CD14-positive monocyte (primary cell): ENCODE measurements at regions not wholly inside any gene's neighbourhood (a gene's known extent, or its start where the extent isn't known, plus 50 kb on each side); places are given as distances from the start of the nearest gene placed in this dataset.
A peak's percentile ranks its signal among the peaks of the same experiment; 100 is the strongest.
"Not testable (repeated sequence)": the region's sequence is repeated elsewhere in the genome, so short reads cannot be mapped to it uniquely, and the experiment has no call there.

ENCODE experiments used
- DNase-seq, 3 donors: peaks; one replicate each; pipeline ENCODE4 v3.0.0-alpha.2; 2011 to 2022
- H2AFZ ChIP-seq: 2 replicates; pipeline ENCODE4 v1.6.0; 2012; ENCODE audit warnings: mild to moderate bottlenecking, low read depth, low read length, inconsistent platforms; ENCODE audit not compliant: insufficient read depth, poor library complexity, severe bottlenecking
- H3K27ac ChIP-seq, 2 donors: 1 replicate in 1 of 2; 2 replicates in 1 of 2; pipeline ENCODE4 v1.5.1; 2012 to 2013; ENCODE audit warnings: low read length in 2 of 2, control low read depth in 1 of 2, inconsistent platforms in 1 of 2, low read depth in 1 of 2, mild to moderate bottlenecking in 1 of 2
- H3K27me3 ChIP-seq, 2 donors: one replicate each; pipeline versions ENCODE4 v1.6.0 to v1.6.1; 2011 to 2013; ENCODE audit warnings: low read length in 2 of 2; ENCODE audit not compliant: control insufficient read depth in 2 of 2, insufficient read depth in 2 of 2
- H3K36me3 ChIP-seq, 2 donors: replicated peaks in 1 of 2; 1 replicate in 1 of 2; 2 replicates in 1 of 2; pipeline versions ENCODE4 v1.5.1 to v1.6.1; 2012 to 2013; ENCODE audit warnings: low read length in 2 of 2, control low read depth in 1 of 2, inconsistent platforms in 1 of 2, mild to moderate bottlenecking in 1 of 2; ENCODE audit not compliant: insufficient read depth in 2 of 2, control insufficient read depth in 1 of 2
- H3K4me1 ChIP-seq, 2 donors: 1 replicate in 1 of 2; 2 replicates in 1 of 2; pipeline versions ENCODE4 v1.5.1 to v1.6.1; 2012 to 2013; ENCODE audit warnings: low read length in 2 of 2, control low read depth in 1 of 2, inconsistent platforms in 1 of 2, mild to moderate bottlenecking in 1 of 2, moderate library complexity in 1 of 2; ENCODE audit not compliant: insufficient read depth in 2 of 2, control insufficient read depth in 1 of 2
- H3K4me2 ChIP-seq: replicated peaks from 2 replicates; pipeline ENCODE3; 2012; ENCODE audit warnings: low read length, moderate library complexity, mild to moderate bottlenecking; ENCODE audit not compliant: poor library complexity, severe bottlenecking; ENCODE audit errors: extremely low read depth
- H3K4me3 ChIP-seq, 3 experiments: fragments of 200-600 bp in 1 of 3; sonication (generic) in 1 of 3; replicated peaks in 1 of 3; 1 replicate in 2 of 3; 2 replicates in 1 of 3; pipeline ENCODE4 v1.5.1; 2011 to 2013; ENCODE audit warnings: low read length in 3 of 3, mild to moderate bottlenecking in 3 of 3, control low read depth in 2 of 3, low read depth in 2 of 3, inconsistent platforms in 1 of 3, moderate library complexity in 1 of 3
- H3K79me2 ChIP-seq: 2 replicates; pipeline ENCODE4 v1.6.0; 2012; ENCODE audit warnings: mild to moderate bottlenecking, control low read depth, inconsistent platforms, low read length, moderate library complexity; ENCODE audit not compliant: insufficient read depth
- H3K9ac ChIP-seq: 2 replicates; pipeline ENCODE4 v1.6.0; 2017; ENCODE audit warnings: low read length, mild to moderate bottlenecking; ENCODE audit not compliant: insufficient read depth, poor library complexity, severe bottlenecking
- H3K9me3 ChIP-seq, 2 donors: replicated peaks in 1 of 2; 1 replicate in 1 of 2; 2 replicates in 1 of 2; pipeline versions ENCODE4 v1.5.1 to v1.6.1; 2012 to 2013; ENCODE audit warnings: low read length in 2 of 2, control low read depth in 1 of 2; ENCODE audit not compliant: control insufficient read depth in 1 of 2, insufficient read depth in 1 of 2
- H4K20me1 ChIP-seq: 2 replicates; pipeline ENCODE4 v1.6.0; 2012; ENCODE audit warnings: mild to moderate bottlenecking, low read length, control low read depth, moderate library complexity; ENCODE audit not compliant: insufficient read depth
- H3K27ac Mint-ChIP-seq, 7 donors: one replicate each; pipeline ENCODE4 v1.8.0; 2020; ENCODE audit warnings: mild to moderate bottlenecking in 7 of 7, mixed read lengths in 7 of 7, moderate library complexity in 6 of 7, inconsistent platforms in 2 of 7
- H3K27me3 Mint-ChIP-seq, 3 donors: one replicate each; pipeline ENCODE4 v1.8.0; 2021 to 2022; ENCODE audit warnings: low read depth in 3 of 3, mild to moderate bottlenecking in 3 of 3, mixed read lengths in 3 of 3, moderate library complexity in 3 of 3, inconsistent platforms in 1 of 3
- H3K36me3 Mint-ChIP-seq, 2 donors: one replicate each; pipeline ENCODE4 v1.8.0; 2020; ENCODE audit warnings: mixed read lengths in 2 of 2, inconsistent platforms in 1 of 2, mild to moderate bottlenecking in 1 of 2
- H3K4me1 Mint-ChIP-seq: one replicate; pipeline ENCODE4 v1.8.0; 2020; ENCODE audit warnings: mild to moderate bottlenecking, mixed read lengths
- H3K4me3 Mint-ChIP-seq, 2 donors: one replicate each; pipeline ENCODE4 v1.8.0; 2020; ENCODE audit warnings: mild to moderate bottlenecking in 2 of 2, mixed read lengths in 2 of 2, moderate library complexity in 1 of 2
- H3K9me3 Mint-ChIP-seq, 7 donors: one replicate each; pipeline ENCODE4 v1.8.0; 2020 to 2022; ENCODE audit warnings: mixed read lengths in 7 of 7, mild to moderate bottlenecking in 6 of 7, moderate library complexity in 6 of 7, inconsistent platforms in 2 of 7
- WGBS: methylation state at CpG from one replicate; pipeline ENCODE4 v1.1.5; 2013; ENCODE audit warnings: missing lambda C conversion rate; ENCODE audit not compliant: insufficient coverage; 5-methylcytosine and 5-hydroxymethylcytosine counted together
- intact Hi-C, 2 donors: fragments of 100-400 bp; cut with micrococcal nuclease; formaldehyde crosslinking; loops; one replicate each; pipeline versions ENCODE4 v1.15.0 to v1.15.1; 2023
- TF ChIP-seq, protein P1 (sequence below): fragments of 200-600 bp; IDR thresholded peaks from one replicate; pipeline ENCODE4 v1.8.0; 2022; ENCODE audit warnings: antibody characterized with exemption, mild to moderate bottlenecking

DNA sequence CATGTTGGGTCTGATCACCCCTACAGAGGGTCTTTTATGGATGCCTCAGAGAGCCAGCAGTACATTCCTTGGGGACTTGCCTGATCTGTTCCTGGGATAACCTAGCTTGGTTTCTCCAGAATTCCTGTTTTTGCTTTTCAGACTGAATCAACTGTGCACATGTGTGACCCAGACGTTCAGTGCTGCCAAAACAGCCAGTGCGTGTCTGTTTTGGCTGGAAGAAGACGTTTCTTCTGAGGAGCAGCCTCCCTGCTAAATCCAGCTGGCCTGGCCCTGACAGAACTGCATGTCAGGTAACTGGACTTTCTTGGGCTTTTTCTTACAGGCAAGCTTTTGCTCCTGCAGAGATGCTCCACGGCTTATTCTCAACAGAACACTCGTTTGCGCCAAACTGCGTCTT lies 373.3 kb upstream of the USP9Y start:
- H3K4me2 ChIP-seq: no peak overlapping the region
- no peak for DNase-seq
- Mint-ChIP-seq H3K4me1 (no peaks in the 10 kb centered on the region), H3K4me3 (peak overlapping the region in 1 of 2 donors; percentile 13), H3K27me3 (no peaks in the 10 kb centered on the region), H3K9me3 (peaks cover 0 to 2% (median 0%) of the 10 kb centered on the region in 7 donors), H3K36me3 (no peaks in the 10 kb centered on the region), H3K27ac (no peak overlapping the region)
- no peaks in the 10 kb centered on the region for H3K9me3 ChIP-seq
- no peak overlapping the region for H3K9ac ChIP-seq
- no peak overlapping the region for H3K27ac ChIP-seq
- H3K79me2 ChIP-seq: no peaks in the 10 kb centered on the region
- H2AFZ ChIP-seq: no peak overlapping the region
- TF ChIP-seq, protein P1, sequence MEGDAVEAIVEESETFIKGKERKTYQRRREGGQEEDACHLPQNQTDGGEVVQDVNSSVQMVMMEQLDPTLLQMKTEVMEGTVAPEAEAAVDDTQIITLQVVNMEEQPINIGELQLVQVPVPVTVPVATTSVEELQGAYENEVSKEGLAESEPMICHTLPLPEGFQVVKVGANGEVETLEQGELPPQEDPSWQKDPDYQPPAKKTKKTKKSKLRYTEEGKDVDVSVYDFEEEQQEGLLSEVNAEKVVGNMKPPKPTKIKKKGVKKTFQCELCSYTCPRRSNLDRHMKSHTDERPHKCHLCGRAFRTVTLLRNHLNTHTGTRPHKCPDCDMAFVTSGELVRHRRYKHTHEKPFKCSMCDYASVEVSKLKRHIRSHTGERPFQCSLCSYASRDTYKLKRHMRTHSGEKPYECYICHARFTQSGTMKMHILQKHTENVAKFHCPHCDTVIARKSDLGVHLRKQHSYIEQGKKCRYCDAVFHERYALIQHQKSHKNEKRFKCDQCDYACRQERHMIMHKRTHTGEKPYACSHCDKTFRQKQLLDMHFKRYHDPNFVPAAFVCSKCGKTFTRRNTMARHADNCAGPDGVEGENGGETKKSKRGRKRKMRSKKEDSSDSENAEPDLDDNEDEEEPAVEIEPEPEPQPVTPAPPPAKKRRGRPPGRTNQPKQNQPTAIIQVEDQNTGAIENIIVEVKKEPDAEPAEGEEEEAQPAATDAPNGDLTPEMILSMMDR: no peak
- H3K36me3 ChIP-seq: no peaks in the 10 kb centered on the region
- WGBS: 93% methylated on average over 3 of the region's 7 CpGs
- no peaks in the 10 kb centered on the region for H3K27me3 ChIP-seq
- intact Hi-C loops: no loop called here
- H4K20me1 ChIP-seq: no peaks in the 10 kb centered on the region
- H3K4me3 ChIP-seq: no peak overlapping the region
- no peaks in the 10 kb centered on the region for H3K4me1 ChIP-seq

DNA sequence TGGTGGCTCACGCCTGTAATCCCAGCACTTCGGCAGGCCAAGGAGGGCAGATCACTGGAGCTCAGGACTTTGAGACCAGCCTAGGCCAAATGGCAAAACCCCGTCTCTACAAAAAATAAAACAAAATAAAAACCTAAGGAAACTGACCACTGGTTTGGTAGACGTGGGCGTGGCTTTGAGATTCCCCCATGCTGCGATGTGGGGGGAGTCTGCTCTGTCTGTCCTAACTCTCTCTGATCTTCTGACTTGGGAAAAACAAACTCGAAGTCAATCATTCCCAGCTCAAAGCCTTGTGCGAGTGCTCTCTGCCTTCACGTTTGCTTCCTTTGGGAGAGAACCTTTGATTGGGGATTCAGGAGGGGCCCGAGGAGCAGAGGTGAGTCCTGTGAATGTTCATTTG lies 369.1 kb upstream of the USP9Y start:
- H3K27me3 Mint-ChIP-seq, H3K4me1 ChIP-seq, H2AFZ ChIP-seq, H3K4me3 ChIP-seq, H3K36me3 Mint-ChIP-seq, H3K9me3 ChIP-seq, H4K20me1 ChIP-seq, DNase-seq, H3K79me2 ChIP-seq, H3K9ac ChIP-seq, intact Hi-C loops, H3K4me1 Mint-ChIP-seq, H3K27ac Mint-ChIP-seq, H3K9me3 Mint-ChIP-seq, H3K36me3 ChIP-seq, H3K4me2 ChIP-seq, H3K4me3 Mint-ChIP-seq, H3K27me3 ChIP-seq, H3K27ac ChIP-seq: not testable (repeated sequence)
- WGBS: no CpG with 5 or more reads among the region's 10 CpGs
